ENCODE measurements at regions not wholly inside any gene's neighbourhood (a gene's known extent, or its start where the extent isn't known, plus 50 kb on each side); places are given as distances from the start of the nearest gene placed in this dataset.

DNA sequence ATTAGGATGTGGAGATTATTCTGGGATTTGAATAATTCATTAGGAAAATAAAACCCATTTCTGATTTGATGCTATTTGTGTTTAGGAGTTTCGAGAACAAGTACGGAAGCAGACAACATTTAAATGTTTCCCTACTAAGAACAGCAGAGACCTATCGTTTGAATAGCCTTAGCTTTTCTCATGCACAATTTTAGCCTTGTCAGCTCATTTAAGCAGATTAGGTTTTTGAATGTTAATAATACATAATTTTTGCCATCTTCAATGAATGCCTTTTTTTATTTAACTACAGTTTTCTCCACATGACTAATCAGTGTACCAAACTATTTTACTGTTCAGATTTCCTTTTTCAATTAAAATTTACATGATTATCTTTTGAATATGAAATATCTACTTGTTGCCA, 592.0 kb downstream of the BCKDHB start:
- no peak for DNase-seq
- TF ChIP-seq, protein P1, sequence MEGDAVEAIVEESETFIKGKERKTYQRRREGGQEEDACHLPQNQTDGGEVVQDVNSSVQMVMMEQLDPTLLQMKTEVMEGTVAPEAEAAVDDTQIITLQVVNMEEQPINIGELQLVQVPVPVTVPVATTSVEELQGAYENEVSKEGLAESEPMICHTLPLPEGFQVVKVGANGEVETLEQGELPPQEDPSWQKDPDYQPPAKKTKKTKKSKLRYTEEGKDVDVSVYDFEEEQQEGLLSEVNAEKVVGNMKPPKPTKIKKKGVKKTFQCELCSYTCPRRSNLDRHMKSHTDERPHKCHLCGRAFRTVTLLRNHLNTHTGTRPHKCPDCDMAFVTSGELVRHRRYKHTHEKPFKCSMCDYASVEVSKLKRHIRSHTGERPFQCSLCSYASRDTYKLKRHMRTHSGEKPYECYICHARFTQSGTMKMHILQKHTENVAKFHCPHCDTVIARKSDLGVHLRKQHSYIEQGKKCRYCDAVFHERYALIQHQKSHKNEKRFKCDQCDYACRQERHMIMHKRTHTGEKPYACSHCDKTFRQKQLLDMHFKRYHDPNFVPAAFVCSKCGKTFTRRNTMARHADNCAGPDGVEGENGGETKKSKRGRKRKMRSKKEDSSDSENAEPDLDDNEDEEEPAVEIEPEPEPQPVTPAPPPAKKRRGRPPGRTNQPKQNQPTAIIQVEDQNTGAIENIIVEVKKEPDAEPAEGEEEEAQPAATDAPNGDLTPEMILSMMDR (IDR thresholded peaks at IDR 0.05; ENCODE audit: control extremely low read depth, extremely low read depth), result no peak
- no peaks in the 10 kb centered on the region for H3K27me3 ChIP-seq (ENCODE audit: control insufficient read depth in 3 of 3, insufficient read depth in 3 of 3, low read length in 2 of 3)
- WGBS, 2 donors, result 97 to 98% methylated on average over 3 of the region's 3 CpGs
- no peak for ATAC-seq (ENCODE audit: insufficient read depth, low FRiP score)
- H3K4me3 ChIP-seq, result no peak overlapping the region
- no peaks in the 10 kb centered on the region for H3K4me1 ChIP-seq (ENCODE audit: control insufficient read depth in 5 of 5, insufficient read depth in 5 of 5, low read length in 5 of 5)
- H3K36me3 ChIP-seq (ENCODE audit: control insufficient read depth in 4 of 4, insufficient read depth in 4 of 4, low read length in 4 of 4), result no peaks in the 10 kb centered on the region
- H3K9ac ChIP-seq (ENCODE audit: insufficient read depth in 1 of 2, low read length in 2 of 2), result no peak overlapping the region
- peaks cover 0 to 7% (median 4%) of the 10 kb centered on the region in 4 donors for H3K9me3 ChIP-seq (ENCODE audit: control insufficient read depth in 4 of 4, insufficient read depth in 3 of 4, low read length in 3 of 4)
- H3K27ac ChIP-seq (ENCODE audit: low read depth in 1 of 2, low read length in 1 of 2), result no peak overlapping the region

DNA sequence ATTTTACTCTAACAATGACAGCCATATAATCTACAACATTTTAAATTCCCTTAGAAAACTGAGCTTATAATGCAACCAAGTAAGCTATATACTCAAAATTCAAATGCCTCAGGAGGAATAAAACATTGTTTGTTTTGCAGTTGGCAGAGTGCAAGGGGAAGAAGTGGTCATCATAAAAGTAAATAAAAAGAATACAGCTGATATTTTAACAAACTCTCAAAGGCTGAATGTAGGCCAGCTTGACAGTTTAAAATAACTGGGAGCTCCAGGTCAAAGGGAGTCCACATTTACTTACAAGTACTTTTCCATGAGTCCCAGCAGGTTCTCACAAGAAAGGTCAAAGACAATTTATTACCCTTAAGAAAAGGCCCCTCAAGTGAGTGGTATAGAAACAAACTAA, 589.8 kb downstream of the BCKDHB start:
- Histone ChIP-seq H3K27me3 (ENCODE audit: control insufficient read depth in 3 of 3, insufficient read depth in 3 of 3, low read length in 2 of 3) (no peaks in the 10 kb centered on the region), H3K4me1 (ENCODE audit: control insufficient read depth in 5 of 5, insufficient read depth in 5 of 5, low read length in 5 of 5) (no peaks in the 10 kb centered on the region), H3K9ac (ENCODE audit: insufficient read depth in 1 of 2, low read length in 2 of 2) (no peak overlapping the region), H3K9me3 (ENCODE audit: control insufficient read depth in 4 of 4, insufficient read depth in 3 of 4, low read length in 3 of 4) (peaks cover 0 to 7% (median 1%) of the 10 kb centered on the region in 4 donors), H3K27ac (ENCODE audit: low read depth in 1 of 2, low read length in 1 of 2) (no peak overlapping the region), H3K36me3 (ENCODE audit: control insufficient read depth in 4 of 4, insufficient read depth in 4 of 4, low read length in 4 of 4) (no peaks in the 10 kb centered on the region), H3K4me3 (no peak overlapping the region)
- TF ChIP-seq, protein P1 (IDR thresholded peaks at IDR 0.05; ENCODE audit: control extremely low read depth, extremely low read depth), result no peak
- no peak for DNase-seq
- no peak for ATAC-seq (ENCODE audit: insufficient read depth, low FRiP score)

DNA sequence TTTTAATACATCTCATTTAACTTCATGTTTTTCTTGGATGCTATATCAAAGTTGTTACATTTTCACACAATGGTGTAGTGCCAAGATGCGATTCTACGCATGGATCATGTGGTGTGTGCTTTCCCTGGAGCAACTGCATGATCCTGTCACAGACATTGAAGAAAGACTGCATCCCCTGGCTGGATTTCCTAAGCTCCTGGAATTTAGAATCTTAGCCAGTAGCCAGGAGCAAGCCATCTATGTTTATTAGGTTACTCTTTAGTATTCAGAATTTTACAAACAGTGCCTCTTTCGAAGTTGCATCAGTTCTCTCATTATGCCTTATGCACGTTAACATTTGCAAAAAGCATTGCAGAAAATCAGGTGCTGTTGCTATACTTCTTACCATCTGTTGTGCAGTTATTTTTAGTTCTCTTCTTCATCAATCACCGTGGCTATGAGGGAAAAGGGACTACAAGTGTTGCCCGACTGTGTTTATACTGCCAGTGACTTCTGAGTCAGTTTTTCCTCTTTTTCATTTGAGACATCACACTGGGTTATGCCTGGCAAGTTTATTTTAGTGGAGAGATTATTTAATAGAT, 584.2 kb downstream of the BCKDHB start:
- no peak overlapping the region for H3K9ac ChIP-seq (ENCODE audit: insufficient read depth in 1 of 2, low read length in 2 of 2)
- DNase-seq (no peak), ATAC-seq (ENCODE audit: insufficient read depth, low FRiP score) (no peak)
- TF ChIP-seq, protein P1 (IDR thresholded peaks at IDR 0.05; ENCODE audit: control extremely low read depth, extremely low read depth), result no peak
- H3K9me3 ChIP-seq (ENCODE audit: control insufficient read depth in 4 of 4, insufficient read depth in 3 of 4, low read length in 3 of 4), result no peaks in the 10 kb centered on the region
- no peak overlapping the region for H3K4me3 ChIP-seq
- WGBS, 2 donors, result 57 to 68% methylated on average over 6 of the region's 6 CpGs
- no peaks in the 10 kb centered on the region for H3K27me3 ChIP-seq (ENCODE audit: control insufficient read depth in 3 of 3, insufficient read depth in 3 of 3, low read length in 2 of 3)
- no peaks in the 10 kb centered on the region for H3K4me1 ChIP-seq (ENCODE audit: control insufficient read depth in 5 of 5, insufficient read depth in 5 of 5, low read length in 5 of 5)
- no peak overlapping the region for H3K27ac ChIP-seq (ENCODE audit: low read depth in 1 of 2, low read length in 1 of 2)
- no peaks in the 10 kb centered on the region for H3K36me3 ChIP-seq (ENCODE audit: control insufficient read depth in 4 of 4, insufficient read depth in 4 of 4, low read length in 4 of 4)

Data from lung (tissue), 11 donors.